ENCODE measurements at regions not wholly inside any gene's neighbourhood (a gene's known extent, or its start where the extent isn't known, plus 50 kb on each side); places are given as distances from the start of the nearest gene placed in this dataset.

- dilution Hi-C loops (cut with MboI; ENCODE audit: extremely low pct_ligation_motif_present, low sequenced_read_pairs) = no loop called here
- no peak for FAIRE-seq
- no peaks in the 10 kb centered on the region for H3K4me1 ChIP-seq (ENCODE audit: control insufficient read depth, extremely low read depth, insufficient read depth, low read length)
- H3K9me3 ChIP-seq (replicated peaks; ENCODE audit: control insufficient read depth, insufficient read depth, low read length) = peaks cover 10% of the 10 kb centered on the region
- no peak for DNase-seq (ENCODE audit: low read depth, low spot score)
- H3K27ac ChIP-seq (ENCODE audit: insufficient read depth, low read depth, low read length) = no peak overlapping the region
- H3K27me3 ChIP-seq (ENCODE audit: control insufficient read depth in 2 of 2, insufficient read depth in 2 of 2, low read length in 2 of 2) = no peaks in the 10 kb centered on the region
- ChIA-PET POLR2A (no interaction called here), CTCF (no interaction called here)
- H2AFZ ChIP-seq (ENCODE audit: low read depth, low read length) = no peak overlapping the region
- no peaks in the 10 kb centered on the region for H3K79me2 ChIP-seq (ENCODE audit: control insufficient read depth, insufficient read depth, low read length)
- H3K9ac ChIP-seq (replicated peaks; ENCODE audit: extremely low read depth, insufficient read depth, low read length) = no peak overlapping the region
- intact Hi-C loops (cut with micrococcal nuclease) = no loop called here
- H3K36me3 ChIP-seq (ENCODE audit: control insufficient read depth in 2 of 2, extremely low read depth in 1 of 2, insufficient read depth in 2 of 2, low read length in 2 of 2) = no peaks in the 10 kb centered on the region
- H3K4me2 ChIP-seq (ENCODE audit: insufficient read depth, low read length) = no peak overlapping the region
- TF ChIP-seq MAX (IDR thresholded peaks at IDR 0.05; ENCODE audit: insufficient read depth, insufficient read length) (no peak), JUN (IDR thresholded peaks at IDR 0.05; ENCODE audit: borderline replicate concordance, insufficient read depth, insufficient read length, low read depth) (no peak), GATA2 (IDR thresholded peaks at IDR 0.05; ENCODE audit: insufficient read depth, insufficient read length, low read depth, low read length) (no peak), EZH2 (IDR thresholded peaks at IDR 0.05; ENCODE audit: borderline replicate concordance, low read depth, low read length, severe bottlenecking) (no peak), POLR2A (IDR thresholded peaks at IDR 0.05; ENCODE audit: low read depth, low read length) (no peak), MYC (IDR thresholded peaks at IDR 0.05; ENCODE audit: low read depth, low read length) (no peak), POLR2AphosphoS5 (IDR thresholded peaks at IDR 0.05; ENCODE audit: insufficient read depth, low read depth, low read length) (no peak), CTCF (IDR thresholded peaks at IDR 0.05; ENCODE audit: extremely low read depth in 1 of 2, insufficient read depth in 1 of 2, low read depth in 1 of 2, low read length in 2 of 2) (no peak), FOS (IDR thresholded peaks at IDR 0.05; ENCODE audit: borderline replicate concordance, insufficient read depth, low read length) (no peak)
- no TSS peak for BruUV-seq (replicated peaks)
- H4K20me1 ChIP-seq (replicated peaks; ENCODE audit: control insufficient read depth, extremely low read depth, insufficient read depth, low read length) = no peaks in the 10 kb centered on the region
- H3K9me1 ChIP-seq (replicated peaks; ENCODE audit: control insufficient read depth, extremely low read depth, insufficient read depth, low read length) = no peaks in the 10 kb centered on the region
- H3K4me3 ChIP-seq (replicated peaks in 1 of 3; ENCODE audit: insufficient read depth in 1 of 3, low read depth in 1 of 3, low read length in 3 of 3) = no peak overlapping the region
These were observed 153.2 kb upstream of the RBM19 start for GRCh38 chr12:114119316-114119715.

All from endothelial cell of umbilical vein (primary cell).